Daoy (cell line): ENCODE measurements at regions not wholly inside any gene's neighbourhood (a gene's known extent, or its start where the extent isn't known, plus 50 kb on each side); places are given as distances from the start of the nearest gene placed in this dataset.
"Not testable (repeated sequence)": the region's sequence is repeated elsewhere in the genome, so short reads cannot be mapped to it uniquely, and the experiment has no call there.

Experiments
- DNase-seq: peaks from one replicate; pipeline ENCODE4 v3.0.0-alpha.2; 2015; ENCODE audit warnings: low read depth

DNA sequence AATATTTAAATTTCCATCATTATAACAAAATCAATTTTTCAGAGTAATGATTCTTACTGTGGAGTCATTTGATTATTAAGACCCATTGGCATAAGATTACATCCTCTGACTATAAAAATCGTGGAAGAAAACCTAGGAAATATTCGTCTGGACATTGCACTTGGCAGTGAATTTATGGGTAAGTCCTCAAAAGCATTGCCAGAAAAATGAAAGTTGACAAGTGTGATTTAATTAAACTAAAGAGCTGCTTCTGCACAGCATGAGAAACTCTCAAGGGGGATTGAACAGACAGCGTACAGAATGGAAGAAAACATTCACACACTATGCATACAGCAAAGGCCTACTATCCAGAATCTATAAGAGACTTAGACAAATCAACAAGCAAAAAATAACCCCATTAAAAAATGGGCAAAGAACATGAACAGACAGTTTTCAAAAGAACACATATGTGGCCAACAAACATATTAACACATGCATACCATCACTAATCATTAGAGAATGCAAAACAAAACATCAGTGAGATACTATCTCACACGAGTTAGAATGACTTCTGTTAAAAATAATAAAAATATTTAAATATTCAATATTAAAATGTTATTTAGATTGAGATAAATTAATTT lies 111.4 kb downstream of the CCDC74A start:
- DNase-seq, result not testable (repeated sequence)

DNA sequence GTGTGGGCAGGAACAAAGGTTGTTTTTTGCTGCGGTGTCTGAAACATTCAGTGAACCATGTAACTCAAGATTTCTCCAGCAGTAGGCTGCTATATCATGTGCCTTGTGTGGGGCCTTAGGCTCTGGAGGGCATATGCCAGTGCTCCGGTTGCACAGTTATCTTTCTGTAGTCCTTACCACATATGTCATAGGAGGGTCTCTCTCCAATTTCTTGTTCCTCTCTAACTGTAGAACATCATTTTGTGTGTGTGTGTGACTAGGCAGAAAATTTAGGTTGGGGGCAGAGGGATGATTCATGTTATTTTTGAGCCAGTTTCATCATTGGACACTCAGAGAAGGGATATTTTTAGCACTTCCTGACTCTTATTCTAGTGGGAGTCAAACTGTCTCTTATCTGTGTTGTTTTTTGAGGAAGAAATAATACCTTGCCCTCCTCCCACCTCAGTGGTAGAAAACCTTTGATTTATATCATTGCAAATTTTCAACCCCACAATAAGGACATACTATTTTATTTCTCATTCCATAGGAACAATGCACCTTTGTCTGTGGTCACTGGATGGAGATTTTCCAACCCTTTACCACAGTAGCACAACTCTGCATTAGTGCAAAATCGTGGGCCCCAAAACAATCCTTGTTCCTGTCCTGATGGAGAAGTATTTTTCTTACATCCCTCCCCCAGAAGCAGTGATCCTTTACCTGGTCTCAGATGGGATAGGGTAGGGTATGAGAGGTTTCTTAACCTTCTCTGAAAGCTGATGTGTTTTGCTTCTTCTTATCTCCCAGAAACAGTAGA lies 113.9 kb downstream of the CCDC74A start:
- peak; percentile 40 for DNase-seq

DNA sequence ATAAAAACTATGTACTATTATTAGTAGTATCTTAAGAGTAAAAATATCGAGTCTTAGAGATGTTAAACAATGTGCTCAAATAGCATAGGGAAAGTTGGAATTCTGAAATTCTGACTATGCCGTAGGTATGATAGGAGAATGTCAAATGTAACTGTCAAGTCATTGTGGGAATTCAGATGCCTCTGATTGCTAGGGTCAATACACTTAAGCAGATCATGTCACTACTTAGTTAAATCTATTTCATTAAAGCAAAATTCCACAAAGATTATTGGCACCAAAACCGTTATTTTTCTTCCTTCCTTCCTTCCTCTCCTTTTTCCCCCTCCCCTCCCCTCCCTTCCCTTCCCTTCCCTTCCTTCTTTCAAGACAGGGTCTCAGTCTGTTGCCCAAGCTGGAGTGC lies 115.5 kb downstream of the CCDC74A start:
- DNase-seq, result not testable (repeated sequence)

DNA sequence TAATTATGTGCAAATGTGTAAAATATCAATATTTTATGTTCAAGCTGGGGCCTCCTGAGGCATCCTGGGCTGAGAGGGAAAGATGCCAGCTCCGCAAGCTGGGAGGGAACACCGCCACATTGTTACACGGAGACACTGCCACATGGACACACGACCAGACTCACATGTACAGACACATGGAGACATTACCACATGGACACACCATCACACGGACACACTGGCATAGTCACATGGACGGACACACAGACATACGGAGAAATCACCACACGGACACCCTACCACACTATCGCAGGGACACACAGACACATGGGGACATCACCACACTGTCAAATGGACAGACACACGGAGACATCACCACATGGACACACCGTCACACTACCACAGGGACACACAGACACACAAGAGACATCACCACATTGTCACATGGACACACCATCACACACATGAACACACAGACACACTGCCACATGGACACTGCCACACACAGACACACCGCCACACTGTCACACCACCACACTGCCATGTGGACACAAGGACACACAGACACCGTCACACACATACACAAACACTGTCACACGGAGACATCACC lies 117.6 kb downstream of the CCDC74A start:
- DNase-seq, result no peak

DNA sequence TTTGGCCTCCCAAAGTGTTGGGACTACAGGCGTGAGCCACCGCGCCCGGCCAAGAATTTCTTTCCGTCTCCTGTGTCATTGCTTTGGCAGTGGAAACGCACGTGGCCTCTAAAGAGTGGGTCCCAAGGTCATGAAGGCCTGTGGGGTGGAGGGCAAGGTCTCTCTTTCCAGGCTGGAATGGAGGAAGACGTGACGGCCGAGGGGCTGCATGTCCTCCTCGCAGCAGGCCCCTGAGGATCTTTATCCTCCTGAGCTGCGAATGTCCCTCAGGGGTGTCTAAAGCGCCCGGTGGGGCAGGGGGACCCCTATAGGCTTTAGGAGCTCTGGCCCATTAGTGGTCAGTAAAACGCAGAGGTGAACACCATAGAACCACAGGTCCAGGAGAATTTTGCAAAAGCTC lies 118.5 kb downstream of the CCDC74A start:
- not testable (repeated sequence) for DNase-seq

DNA sequence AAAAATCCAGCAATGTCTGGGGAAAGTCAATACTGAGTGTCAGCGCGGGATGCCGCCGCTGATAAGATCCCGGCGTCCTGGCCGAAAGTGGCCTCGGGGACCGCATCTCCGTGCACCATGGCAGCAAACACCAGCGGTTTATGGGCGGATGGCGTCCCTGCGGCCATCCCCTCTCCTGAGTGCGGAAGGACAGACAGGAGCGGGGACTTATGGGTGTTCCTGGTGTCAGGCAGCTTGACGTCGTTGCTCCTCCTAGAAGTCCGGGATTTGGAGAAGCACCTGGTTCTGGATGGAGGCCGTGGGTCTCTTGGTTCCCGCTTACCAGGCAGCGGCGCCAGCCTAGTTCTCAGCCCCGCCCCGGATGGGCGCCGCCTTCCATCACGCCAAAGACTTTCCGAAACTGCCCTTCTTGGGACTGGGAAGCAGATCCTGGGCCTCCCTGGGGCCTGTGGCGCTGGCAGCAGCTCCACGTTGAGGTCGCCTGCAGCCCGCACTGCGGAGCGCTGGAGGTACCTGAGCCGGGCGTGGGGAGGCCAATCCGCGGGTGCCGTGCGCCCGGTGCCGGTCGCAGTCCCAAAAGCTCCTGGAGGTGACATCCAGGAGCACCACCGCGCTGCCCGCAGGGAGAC lies 119.1 kb downstream of the CCDC74A start:
- DNase-seq, result no peak

DNA sequence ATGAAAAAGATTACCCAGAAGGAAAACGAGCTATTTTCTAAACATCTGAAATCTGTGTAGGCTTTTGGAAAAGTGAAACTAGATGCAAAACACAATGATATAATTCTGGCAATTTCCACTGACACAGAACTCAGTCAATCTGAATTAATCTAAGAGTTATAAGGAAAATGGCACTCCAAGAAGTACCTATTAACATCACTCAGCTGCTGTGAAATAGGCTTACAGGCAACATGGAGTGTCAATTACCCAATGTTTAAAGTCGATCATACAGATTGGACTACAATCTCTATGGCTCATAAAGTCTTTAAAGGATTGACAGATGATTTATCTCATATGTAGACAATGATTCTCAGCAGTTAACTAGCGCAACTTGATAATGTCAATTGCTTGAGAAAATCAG lies 120.9 kb downstream of the CCDC74A start:
- DNase-seq, result not testable (repeated sequence)

DNA sequence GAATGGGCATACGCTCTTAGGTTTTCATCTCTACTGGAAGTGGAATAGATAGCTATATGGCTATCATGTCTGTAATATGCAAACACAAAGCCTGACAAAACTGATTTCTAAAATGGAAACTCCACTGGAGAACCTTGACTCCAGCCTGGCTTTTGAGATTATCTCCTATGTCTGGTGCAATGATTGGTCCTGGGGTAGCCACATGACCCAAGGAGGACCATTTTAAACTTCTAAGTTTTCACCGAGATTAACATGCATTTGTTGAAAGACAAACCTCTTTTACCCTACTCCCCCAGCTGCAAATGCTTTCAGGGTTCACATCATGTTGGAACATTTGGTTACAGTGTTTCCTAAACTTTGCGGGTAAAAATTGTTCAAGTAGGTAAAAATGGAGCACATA lies 124.6 kb downstream of the CCDC74A start:
- not testable (repeated sequence) for DNase-seq

DNA sequence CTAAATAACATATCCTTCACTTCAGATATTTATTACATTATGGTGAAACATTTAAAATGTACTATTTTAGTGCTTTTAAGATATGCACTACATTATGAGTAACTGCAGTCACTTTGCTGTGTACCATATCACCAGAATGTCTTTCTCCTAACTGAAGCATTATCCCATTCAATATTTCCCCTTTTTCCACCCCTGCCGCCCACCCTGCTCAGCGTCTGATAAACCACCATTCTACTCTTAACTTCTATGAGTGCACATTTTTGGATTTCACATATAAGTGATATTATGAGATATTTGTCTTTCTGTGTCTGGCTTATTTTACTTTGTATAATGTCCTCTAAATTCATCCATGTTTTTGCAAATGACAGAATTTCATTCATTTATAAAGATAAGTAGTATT lies 126.4 kb downstream of the CCDC74A start:
- not testable (repeated sequence) for DNase-seq

DNA sequence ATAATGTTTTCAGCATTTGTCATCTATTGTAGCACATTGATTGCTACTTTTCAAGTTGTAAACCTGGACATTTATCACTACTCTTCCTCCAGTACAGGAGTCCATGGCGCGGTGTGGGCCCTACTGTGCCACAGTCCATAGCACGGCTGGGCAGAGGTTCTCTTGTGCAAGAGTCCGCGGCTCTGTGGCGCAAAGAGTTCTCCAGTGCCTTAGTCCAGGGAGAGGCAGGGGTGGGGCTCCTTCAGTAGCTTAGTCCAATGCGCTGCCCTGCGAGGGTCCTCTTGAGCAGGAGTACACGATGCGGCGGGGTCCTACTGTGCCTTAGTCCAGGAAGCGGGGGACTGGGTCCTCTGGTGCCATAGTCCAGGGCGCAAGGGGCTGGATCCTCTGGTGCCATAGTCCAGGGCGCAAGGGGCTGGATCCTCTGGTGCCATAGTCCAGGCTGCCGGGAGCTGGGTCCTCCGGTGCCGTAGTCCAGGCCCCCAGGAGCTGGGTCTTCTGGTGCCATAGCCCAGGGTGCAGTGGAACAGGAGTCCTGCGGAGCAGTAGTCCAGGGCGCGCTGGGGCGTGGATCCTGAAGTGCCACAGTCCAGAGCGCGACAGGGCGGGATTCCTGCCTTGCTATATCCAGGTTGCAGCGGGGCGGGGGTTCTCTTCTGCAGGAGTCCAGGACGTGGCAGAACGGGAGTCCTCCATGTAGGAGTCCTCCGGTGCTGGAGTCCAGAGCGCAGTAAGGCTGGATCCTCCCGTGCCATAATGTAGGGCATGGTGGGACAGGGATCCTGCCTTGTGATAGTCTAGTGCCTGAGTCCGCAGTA lies 129.3 kb downstream of the CCDC74A start:
- no peak for DNase-seq

DNA sequence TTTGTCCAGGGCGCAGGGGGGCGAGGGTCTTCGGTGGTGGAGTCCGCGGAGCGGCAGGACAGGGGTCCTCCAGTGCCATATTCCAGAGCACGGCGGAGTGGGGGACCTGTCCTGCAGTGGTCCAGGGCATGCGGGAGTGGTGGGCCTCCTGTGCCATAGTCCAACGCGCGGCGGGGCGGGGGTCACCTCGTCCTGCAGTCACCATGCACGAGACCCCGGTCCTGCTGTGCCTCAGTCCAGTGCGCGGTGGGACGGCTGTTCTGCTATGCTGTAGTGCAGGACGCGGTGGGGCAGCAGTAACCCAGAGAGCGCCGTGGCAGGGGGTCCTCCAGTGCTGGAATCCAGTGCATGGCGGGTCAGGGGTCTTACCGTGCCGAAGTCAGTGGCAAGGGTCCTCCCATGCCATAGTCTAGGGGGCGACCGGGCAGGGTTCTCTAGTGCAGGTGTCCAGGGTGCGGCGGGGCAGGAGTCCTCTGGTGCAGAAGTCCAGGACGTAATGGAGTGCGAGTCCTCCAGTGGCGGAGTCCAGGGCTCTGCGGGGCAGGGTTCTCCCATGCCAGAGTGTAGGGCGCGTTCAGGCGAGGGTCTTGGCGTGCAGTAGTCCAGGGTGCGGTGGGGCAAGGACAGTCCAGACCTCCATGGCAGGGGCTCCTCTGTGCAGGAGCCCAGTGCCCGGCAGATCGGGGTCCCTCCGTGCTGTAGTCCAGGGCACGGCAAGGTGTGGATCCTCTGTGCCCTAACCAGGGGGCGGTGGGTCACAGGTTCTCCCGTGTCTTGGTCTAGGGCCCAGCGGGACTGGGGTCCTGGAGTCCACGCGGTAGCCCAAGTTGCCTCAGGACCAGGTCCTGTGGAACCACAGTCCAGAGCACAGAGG lies 130.4 kb downstream of the CCDC74A start:
- no peak for DNase-seq

DNA sequence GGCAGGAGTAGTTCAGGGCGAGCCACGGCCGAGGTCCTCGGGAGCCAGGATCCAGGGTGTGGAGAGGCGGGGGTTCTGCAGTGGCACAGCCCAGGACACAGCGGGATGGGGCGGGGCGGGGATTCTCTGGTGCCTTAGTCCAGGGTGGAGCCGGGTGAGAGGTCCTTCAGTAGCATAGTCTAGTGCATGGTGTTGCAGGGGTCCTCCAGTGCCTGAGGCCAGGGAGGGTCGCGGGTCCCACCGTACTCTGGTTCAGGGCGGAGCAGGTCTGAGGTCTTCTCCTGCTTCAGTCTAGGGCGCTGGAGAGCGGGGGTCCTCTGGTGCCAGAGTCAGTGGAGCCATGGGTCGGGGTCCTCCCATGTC lies 131.1 kb downstream of the CCDC74A start:
- no peak for DNase-seq

DNA sequence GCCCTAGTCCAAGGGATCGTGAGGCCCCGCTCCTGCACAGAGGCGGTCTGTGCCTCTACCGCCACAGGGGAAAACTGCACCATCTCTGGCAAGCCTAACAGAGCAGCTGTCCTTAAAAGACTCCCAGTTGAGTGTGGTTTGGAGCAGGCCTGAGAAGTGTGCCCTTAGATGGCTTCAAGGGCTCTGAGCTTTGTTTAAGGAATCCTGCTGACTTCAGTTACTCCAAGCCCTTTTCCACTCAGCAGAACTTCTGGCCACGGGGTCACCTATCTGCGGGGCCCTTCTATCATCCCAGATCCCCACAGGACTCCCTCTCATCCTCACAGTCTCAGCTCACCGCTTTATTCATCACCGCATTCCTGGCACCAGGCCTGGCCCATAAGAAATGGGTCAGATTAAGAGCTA lies 131.5 kb downstream of the CCDC74A start:
- DNase-seq, result no peak

DNA sequence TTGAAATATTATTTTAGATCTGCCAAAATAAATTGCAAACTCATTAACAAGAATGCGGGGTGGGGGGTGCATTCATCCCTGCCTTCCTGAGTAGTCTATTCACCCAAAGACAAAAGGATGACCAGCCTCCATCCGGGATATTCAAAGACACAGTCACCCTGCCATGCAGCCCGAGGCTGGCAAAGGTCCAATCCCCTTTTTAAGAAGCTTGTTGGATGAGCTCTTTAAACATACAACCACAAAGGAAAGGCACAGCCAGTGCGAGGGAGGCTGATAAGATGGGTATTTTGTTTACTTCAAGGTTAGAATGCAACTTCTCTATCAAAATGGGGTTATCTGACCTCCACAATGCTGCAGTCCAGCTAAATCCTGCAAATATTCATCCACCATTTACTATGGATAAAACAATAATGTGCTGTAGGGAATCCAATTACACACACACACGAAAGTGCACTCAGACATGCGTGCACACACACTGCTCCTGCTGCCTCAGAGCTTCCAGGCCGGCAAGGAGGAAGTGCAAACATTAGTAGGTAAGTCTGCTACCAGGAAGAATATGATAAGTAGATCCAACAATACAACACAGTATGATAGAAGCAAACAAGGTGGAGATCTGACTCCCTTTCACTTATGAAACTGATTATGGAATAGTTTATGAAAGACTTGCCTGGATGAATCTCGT lies 133.6 kb downstream of the CCDC74A start:
- not testable (repeated sequence) for DNase-seq

DNA sequence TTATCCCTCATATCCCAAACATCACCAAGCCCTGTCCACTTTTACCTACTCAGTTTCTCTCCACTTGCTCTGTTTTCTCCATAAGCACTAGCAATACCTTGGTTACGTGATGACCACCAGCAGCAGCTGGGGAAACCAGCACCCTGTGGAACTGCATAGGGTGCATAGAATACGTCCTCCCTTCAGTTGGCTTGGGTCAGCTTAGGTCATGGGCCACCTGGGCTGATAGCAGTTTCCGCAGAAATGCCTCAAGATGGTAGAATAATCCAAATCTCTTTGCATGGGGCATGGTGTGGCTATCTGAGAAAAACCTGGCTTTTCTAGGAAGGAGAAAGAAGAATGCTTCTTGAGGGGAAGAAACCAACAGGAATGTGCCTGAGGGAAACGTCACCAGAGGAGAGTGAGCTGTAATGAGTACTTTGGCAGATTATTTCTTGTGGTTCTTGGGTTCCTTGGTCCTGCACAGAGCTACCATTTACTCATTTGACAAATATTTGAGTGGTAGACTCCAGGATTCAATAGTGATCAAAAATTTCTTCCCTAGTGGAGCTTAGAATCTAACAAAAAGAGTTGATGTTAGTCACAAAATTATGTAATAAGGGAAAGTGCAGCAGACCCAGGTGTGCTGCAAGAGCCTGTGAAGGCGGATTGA lies 134.3 kb downstream of the CCDC74A start:
- DNase-seq, result not testable (repeated sequence)

DNA sequence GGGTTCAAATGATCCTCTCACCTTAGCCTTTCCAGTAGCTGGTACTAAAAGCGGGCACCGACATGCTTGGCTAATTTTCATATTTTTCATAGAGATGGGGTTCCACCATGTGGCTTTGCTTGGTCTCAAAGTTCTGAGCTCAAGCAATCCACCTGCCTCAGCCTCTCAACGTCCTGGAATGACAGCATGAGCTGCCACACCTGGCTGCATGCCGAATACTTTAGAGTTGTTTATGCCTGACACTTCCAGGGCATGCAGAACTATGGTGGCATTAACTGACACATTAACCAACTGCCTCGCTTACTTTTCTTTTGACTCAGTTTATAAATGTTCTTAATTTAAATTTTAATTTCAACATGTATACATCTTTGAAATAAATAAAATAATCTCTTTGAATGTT lies 135.8 kb downstream of the CCDC74A start:
- not testable (repeated sequence) for DNase-seq

DNA sequence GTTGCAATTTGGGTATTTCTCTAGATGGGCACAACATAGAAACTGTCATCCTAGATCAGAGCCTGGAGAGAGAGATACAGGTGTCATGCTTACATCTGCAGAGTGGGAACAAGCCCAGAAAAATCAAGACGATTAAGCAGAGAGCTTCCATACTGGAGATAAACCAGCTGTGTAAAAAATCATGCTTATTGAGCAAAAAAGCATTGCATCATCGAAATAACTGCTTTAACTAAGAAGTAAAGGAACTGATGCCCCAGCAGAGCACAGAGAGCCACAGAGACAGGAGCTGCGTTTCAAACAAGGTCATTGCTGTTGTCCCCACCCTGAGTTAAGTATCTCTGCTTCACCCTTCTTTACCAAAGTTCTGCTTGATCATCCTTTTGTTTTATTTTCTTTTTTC lies 138.0 kb downstream of the CCDC74A start:
- not testable (repeated sequence) for DNase-seq

DNA sequence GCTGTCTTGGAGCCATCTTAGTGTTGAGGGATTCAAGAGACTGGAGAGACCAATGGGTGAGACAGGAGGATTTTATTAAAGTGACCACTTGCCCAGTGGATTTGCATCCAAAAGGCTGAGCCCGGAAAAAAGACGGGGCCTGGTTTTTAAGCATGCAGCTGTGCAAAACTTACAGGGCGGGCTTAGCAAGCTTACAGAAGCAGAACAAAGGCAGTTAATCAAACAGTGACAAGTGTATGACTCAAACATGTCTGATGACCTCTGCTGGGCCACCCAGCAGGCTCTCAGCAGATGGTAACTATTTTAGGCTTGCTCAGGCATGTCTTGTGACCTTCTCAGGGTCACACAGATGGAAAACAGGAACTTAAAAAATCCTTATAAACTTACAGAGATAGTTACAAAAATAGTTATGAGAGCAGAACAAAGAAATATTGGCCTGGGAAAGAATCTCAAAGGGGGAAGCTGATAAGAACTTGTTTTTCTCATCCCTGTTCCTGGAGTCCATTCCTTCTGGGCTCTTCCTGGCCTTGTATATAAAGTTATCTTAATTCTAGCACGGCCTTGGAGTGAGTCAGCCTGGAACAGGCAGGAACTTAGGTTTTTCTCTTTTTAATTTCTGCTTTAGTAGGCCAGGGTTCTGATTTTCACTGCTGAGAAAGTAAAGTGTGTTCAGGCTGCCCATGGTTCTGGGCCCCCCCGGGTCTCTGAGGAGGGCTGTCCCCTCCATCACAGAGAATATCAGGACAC lies 141.3 kb downstream of the CCDC74A start:
- peak; percentile 65 for DNase-seq
